NB4 (cell line): ENCODE measurements at regions not wholly inside any gene's neighbourhood (a gene's known extent, or its start where the extent isn't known, plus 50 kb on each side); places are given as distances from the start of the nearest gene placed in this dataset.

Source experiments
- DNase-seq: peaks from one replicate; pipeline ENCODE4 v3.0.0; 2010; ENCODE audit warnings: low read depth
- H3K4me3 ChIP-seq: one replicate; pipeline ENCODE4 v1.5.1; 2011; ENCODE audit warnings: mild to moderate bottlenecking, low read depth, low read length, moderate library complexity
- CTCF ChIP-seq: IDR thresholded peaks from one replicate; pipeline ENCODE4 v1.5.1; 2012; ENCODE audit warnings: low read depth, low read length
- MAX ChIP-seq: IDR thresholded peaks from 2 replicates; pipeline ENCODE4 v1.6.1; 2011; ENCODE audit warnings: low read depth, low read length
- MYC ChIP-seq: IDR thresholded peaks from 2 replicates; pipeline ENCODE4 v1.6.1; 2011; ENCODE audit warnings: low read depth, low read length
- POLR2A ChIP-seq: IDR thresholded peaks from 2 replicates; pipeline ENCODE4 v1.6.1; 2011; ENCODE audit warnings: mild to moderate bottlenecking; ENCODE audit not compliant: insufficient read length; ENCODE audit errors: extremely low read depth

- H3K4me3 ChIP-seq, result no peak overlapping the region
- DNase-seq, result no peak
- TF ChIP-seq MAX (no peak), MYC (no peak), CTCF (no peak), POLR2A (no peak)
Observed at GRCh38 chr14:94907626-94908261, 137.8 kb upstream of the GSC start.

GRCh38 chr14:94906991-94907587, 137.2 kb upstream of the GSC start:
- no peak for DNase-seq
- H3K4me3 ChIP-seq, result no peak overlapping the region
- TF ChIP-seq MAX (no peak), POLR2A (no peak), MYC (no peak), CTCF (no peak)

- TF ChIP-seq POLR2A (no peak), CTCF (no peak)
- H3K4me3 ChIP-seq, result no peak overlapping the region
Observed at GRCh38 chr14:94906577-94906976, 136.7 kb upstream of the GSC start.

GRCh38 chr14:94904636-94905035, 134.7 kb upstream of the GSC start:
- TF ChIP-seq MYC (no peak), CTCF (no peak), MAX (no peak), POLR2A (no peak)
- no peak overlapping the region for H3K4me3 ChIP-seq
- no peak for DNase-seq

More at GRCh38 chr14:94906577-94906976, 136.7 kb upstream of the GSC start:
- DNase-seq, result no peak

GRCh38 chr14:94903883-94904282, 134.0 kb upstream of the GSC start:
- TF ChIP-seq MAX, result no peak
- TF ChIP-seq MYC, result no peak
- no peak for DNase-seq
- H3K4me3 ChIP-seq, result no peak overlapping the region

GRCh38 chr14:94903338-94903737, 133.4 kb upstream of the GSC start:
- no peak for TF ChIP-seq MAX
- no peak for TF ChIP-seq CTCF
- no peak for TF ChIP-seq POLR2A
- no peak for TF ChIP-seq MYC
- no peak for DNase-seq
- H3K4me3 ChIP-seq, result no peak overlapping the region
